Spleen (tissue), 7 donors: ENCODE measurements at regions not wholly inside any gene's neighbourhood (a gene's known extent, or its start where the extent isn't known, plus 50 kb on each side); places are given as distances from the start of the nearest gene placed in this dataset.

ENCODE experiments used
- POLR2A ChIP-seq, 3 donors: fragments of 450-650 bp; IDR thresholded peaks; one replicate each; pipeline ENCODE4 v1.5.1; 2017; ENCODE audit warnings: antibody characterized with exemption in 3 of 3, mild to moderate bottlenecking in 1 of 3
- TF ChIP-seq, protein P1 (sequence below), 11 experiments: fragments of 200-600 bp in 7 of 11; fragments of 450-650 bp in 4 of 11; sonication (generic) in 4 of 11; IDR thresholded peaks in 8 of 11; conservative IDR thresholded peaks in 3 of 11; 1 replicate in 7 of 11; 2 replicates in 4 of 11; pipeline versions ENCODE4 v1.4.0 to v1.8.0; 2016 to 2021; ENCODE audit warnings: antibody characterized with exemption in 11 of 11, inconsistent platforms in 4 of 11, mild to moderate bottlenecking in 1 of 11
- donor health status: DM: no; HTN: no; CAD: no; lungs with moderate emphysema.
- donor health status: DM: no; HTN: no; CAD: no.
- donor health status: DM: no; HTN: no; CAD: no.

DNA sequence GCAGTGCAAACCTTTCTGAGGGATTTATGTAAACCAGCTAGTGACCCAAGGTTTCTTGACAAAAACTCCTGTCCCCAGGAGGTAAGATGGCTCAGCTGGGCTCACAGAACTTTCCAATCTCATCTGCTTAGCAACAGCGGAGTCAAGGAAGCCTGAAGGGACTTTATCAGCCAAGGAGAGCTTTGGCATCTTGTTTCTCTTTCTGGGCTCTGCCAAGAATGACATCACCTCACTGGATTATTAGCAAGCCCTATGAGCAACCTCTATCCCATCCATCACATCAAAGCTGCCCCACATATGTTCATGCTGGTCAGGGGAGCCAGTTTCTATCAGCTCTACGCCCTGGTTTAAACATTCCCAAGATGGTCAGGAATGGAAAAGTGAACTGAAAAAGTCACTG lies 461.3 kb downstream of the ENC1 start:
- TF ChIP-seq POLR2A (IDR thresholded peaks at IDR 0.05), result no peak
- TF ChIP-seq, protein P1, sequence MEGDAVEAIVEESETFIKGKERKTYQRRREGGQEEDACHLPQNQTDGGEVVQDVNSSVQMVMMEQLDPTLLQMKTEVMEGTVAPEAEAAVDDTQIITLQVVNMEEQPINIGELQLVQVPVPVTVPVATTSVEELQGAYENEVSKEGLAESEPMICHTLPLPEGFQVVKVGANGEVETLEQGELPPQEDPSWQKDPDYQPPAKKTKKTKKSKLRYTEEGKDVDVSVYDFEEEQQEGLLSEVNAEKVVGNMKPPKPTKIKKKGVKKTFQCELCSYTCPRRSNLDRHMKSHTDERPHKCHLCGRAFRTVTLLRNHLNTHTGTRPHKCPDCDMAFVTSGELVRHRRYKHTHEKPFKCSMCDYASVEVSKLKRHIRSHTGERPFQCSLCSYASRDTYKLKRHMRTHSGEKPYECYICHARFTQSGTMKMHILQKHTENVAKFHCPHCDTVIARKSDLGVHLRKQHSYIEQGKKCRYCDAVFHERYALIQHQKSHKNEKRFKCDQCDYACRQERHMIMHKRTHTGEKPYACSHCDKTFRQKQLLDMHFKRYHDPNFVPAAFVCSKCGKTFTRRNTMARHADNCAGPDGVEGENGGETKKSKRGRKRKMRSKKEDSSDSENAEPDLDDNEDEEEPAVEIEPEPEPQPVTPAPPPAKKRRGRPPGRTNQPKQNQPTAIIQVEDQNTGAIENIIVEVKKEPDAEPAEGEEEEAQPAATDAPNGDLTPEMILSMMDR (IDR thresholded peaks at IDR 0.05 in 8 of 11, conservative IDR thresholded peaks at IDR 0.05 in 3 of 11), result no peak
